Suprapubic skin (tissue), 4 donors: ENCODE measurements at regions not wholly inside any gene's neighbourhood (a gene's known extent, or its start where the extent isn't known, plus 50 kb on each side); places are given as distances from the start of the nearest gene placed in this dataset.

Experiments used
- DNase-seq, 2 donors: peaks; one replicate each; pipeline ENCODE4 v3.0.0-alpha.2; 2019; ENCODE audit warnings: low spot score in 2 of 2
- H3K27ac ChIP-seq: fragments of 200-600 bp; sonication (generic); one replicate; pipeline ENCODE4 v1.5.1; 2019
- H3K27me3 ChIP-seq: fragments of 200-600 bp; sonication (generic); one replicate; pipeline ENCODE4 v1.5.1; 2019
- H3K36me3 ChIP-seq: fragments of 200-600 bp; sonication (generic); one replicate; pipeline ENCODE4 v1.5.1; 2019
- H3K4me1 ChIP-seq: fragments of 200-600 bp; sonication (generic); one replicate; pipeline ENCODE4 v1.5.1; 2019
- H3K4me3 ChIP-seq: fragments of 200-600 bp; sonication (generic); one replicate; pipeline ENCODE4 v1.5.1; 2019; ENCODE audit warnings: mild to moderate bottlenecking
- H3K9me3 ChIP-seq: fragments of 200-600 bp; sonication (generic); one replicate; pipeline ENCODE4 v1.5.1; 2019
- EP300 ChIP-seq: sonication (generic); formaldehyde crosslinking; IDR thresholded peaks from one replicate; pipeline ENCODE4 v1.6.1; 2017; ENCODE audit warnings: antibody characterized with exemption
- POLR2A ChIP-seq, 2 donors: fragments of 450-650 bp; IDR thresholded peaks; one replicate each; pipeline ENCODE4 v1.6.1; 2017; ENCODE audit warnings: antibody characterized with exemption in 2 of 2, mild to moderate bottlenecking in 2 of 2, moderate library complexity in 2 of 2
- POLR2AphosphoS5 ChIP-seq, 3 donors: sonication (generic); formaldehyde crosslinking; IDR thresholded peaks; one replicate each; pipeline ENCODE4 v1.6.1; 2017; ENCODE audit warnings: antibody characterized with exemption in 3 of 3
- WGBS: methylation state at CpG from one replicate; pipeline ENCODE4 v1.1.5; 2018; 5-methylcytosine and 5-hydroxymethylcytosine counted together
- TF ChIP-seq, protein P1 (sequence below), 2 donors: fragments of 200-600 bp in 1 of 2; fragments of 450-650 bp in 1 of 2; sonication (generic) in 1 of 2; IDR thresholded peaks; one replicate each; pipeline ENCODE4 v1.5.1; 2016 to 2019; ENCODE audit warnings: antibody characterized with exemption in 2 of 2, mild to moderate bottlenecking in 1 of 2, moderate library complexity in 1 of 2

DNA sequence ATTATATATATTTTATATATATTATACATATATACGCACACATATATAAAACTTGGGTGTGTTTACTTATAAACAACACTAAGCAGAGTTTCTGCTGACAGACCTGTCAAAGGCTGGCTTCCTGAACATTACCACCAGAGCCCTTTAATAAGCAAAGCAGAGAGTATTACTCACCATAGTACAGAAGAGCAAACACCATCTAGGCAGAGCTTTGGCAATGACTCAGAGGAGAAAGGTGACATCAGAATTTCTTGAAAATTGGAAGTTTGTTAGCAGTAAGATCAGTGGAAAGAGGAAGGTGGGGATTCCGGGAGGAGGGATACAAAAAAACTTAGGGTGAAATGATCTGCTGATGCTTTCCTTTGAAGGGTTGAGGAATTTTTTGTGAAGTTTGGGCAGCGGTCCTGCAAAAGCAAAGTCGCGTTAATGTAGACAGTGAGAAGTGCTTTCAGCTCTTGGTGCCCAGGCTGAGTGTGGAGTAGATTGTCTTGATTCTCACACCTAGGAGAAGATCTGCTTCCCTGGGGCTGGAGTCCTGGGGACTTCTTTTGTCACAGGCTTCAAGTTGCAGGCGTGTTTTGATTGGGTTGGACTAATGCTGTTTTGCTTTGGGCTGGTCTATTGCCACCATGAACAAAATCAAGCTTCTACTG is 109.6 kb upstream of the BACH2 start:
- Histone ChIP-seq H3K27me3 (peaks cover 4% of the 10 kb centered on the region), H3K9me3 (no peaks in the 10 kb centered on the region), H3K4me1 (peaks cover 8% of the 10 kb centered on the region), H3K27ac (no peak overlapping the region), H3K4me3 (no peak overlapping the region), H3K36me3 (no peaks in the 10 kb centered on the region)
- no peak for TF ChIP-seq POLR2A (IDR thresholded peaks at IDR 0.05)
- TF ChIP-seq, protein P1, sequence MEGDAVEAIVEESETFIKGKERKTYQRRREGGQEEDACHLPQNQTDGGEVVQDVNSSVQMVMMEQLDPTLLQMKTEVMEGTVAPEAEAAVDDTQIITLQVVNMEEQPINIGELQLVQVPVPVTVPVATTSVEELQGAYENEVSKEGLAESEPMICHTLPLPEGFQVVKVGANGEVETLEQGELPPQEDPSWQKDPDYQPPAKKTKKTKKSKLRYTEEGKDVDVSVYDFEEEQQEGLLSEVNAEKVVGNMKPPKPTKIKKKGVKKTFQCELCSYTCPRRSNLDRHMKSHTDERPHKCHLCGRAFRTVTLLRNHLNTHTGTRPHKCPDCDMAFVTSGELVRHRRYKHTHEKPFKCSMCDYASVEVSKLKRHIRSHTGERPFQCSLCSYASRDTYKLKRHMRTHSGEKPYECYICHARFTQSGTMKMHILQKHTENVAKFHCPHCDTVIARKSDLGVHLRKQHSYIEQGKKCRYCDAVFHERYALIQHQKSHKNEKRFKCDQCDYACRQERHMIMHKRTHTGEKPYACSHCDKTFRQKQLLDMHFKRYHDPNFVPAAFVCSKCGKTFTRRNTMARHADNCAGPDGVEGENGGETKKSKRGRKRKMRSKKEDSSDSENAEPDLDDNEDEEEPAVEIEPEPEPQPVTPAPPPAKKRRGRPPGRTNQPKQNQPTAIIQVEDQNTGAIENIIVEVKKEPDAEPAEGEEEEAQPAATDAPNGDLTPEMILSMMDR (IDR thresholded peaks at IDR 0.05) = no peak
- no peak for TF ChIP-seq EP300
- TF ChIP-seq POLR2AphosphoS5 (IDR thresholded peaks at IDR 0.05) = no peak
- DNase-seq = no peak
- WGBS = 90% methylated on average over 6 of the region's 6 CpGs

DNA sequence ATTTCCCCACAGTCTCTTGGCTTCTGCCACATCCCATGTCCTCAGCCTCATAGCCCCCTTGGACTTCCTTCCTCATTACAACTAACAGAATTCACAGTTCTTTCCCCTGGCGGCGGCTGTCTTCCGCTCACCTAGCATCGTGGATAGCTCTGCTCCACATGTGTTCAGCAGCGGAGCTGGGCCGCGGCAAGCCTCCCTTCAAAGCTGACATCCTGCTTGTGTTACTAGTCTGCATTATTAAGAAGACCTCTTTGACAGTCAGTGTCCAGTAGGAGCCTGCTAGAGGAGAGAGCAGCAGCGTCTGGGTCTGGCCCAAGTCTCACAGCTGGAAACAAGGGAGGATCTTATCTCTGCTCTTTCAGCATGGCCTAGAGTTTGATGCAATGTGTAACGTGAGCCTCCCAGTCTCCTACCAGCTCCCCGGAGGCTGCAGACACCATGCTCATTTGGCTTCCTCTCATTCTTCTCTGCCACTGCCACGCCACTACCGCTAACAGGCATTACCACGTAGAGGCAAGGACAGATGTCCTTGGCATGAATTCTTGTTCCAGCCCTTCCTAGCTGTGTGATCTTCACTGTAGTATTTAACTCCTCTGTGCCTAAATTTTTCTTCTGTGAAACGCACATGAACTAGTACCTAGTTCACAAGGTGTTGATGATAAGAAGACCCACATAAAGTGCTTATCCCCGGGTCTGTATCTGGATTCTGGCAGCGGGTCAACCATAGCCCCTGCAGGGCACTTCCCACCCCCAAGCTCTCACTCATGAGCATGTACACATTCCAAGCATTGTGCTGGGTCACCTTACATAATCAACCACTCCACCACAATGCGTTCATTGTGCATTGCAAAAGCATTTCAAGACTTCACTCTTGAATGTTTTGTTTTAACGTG is 107.1 kb upstream of the BACH2 start:
- Histone ChIP-seq H3K27ac (no peak overlapping the region), H3K4me1 (peaks cover 5% of the 10 kb centered on the region), H3K36me3 (no peaks in the 10 kb centered on the region), H3K4me3 (no peak overlapping the region), H3K9me3 (no peaks in the 10 kb centered on the region), H3K27me3 (peaks cover 5% of the 10 kb centered on the region)
- DNase-seq = no peak
- TF ChIP-seq, protein P1 (IDR thresholded peaks at IDR 0.05) = no peak
- TF ChIP-seq POLR2A (IDR thresholded peaks at IDR 0.05) (no peak), EP300 (no peak), POLR2AphosphoS5 (IDR thresholded peaks at IDR 0.05) (no peak)
- 55% methylated on average over 18 of the region's 18 CpGs for WGBS

DNA sequence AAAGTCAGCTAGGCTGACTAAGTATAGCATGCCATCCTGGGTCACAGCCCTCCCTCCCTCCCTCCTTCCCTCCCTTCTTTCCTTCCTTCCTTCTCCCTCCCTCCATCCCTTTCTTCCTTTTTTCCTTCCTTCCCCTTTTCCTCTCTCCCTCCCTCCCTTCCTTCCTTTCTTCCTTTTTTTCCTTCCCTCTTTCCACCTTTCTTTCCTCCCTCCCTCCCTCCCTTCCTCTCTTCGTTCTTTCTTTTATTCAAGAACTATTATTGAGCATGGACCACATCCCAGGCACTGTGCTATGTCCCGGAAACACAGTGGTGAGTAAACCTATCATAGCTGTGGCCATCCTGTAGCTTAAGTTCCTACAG is 106.2 kb upstream of the BACH2 start:
- 86% methylated on average over 2 of the region's 2 CpGs for WGBS
- Histone ChIP-seq H3K36me3 (no peaks in the 10 kb centered on the region), H3K27me3 (peaks cover 5% of the 10 kb centered on the region)

DNA sequence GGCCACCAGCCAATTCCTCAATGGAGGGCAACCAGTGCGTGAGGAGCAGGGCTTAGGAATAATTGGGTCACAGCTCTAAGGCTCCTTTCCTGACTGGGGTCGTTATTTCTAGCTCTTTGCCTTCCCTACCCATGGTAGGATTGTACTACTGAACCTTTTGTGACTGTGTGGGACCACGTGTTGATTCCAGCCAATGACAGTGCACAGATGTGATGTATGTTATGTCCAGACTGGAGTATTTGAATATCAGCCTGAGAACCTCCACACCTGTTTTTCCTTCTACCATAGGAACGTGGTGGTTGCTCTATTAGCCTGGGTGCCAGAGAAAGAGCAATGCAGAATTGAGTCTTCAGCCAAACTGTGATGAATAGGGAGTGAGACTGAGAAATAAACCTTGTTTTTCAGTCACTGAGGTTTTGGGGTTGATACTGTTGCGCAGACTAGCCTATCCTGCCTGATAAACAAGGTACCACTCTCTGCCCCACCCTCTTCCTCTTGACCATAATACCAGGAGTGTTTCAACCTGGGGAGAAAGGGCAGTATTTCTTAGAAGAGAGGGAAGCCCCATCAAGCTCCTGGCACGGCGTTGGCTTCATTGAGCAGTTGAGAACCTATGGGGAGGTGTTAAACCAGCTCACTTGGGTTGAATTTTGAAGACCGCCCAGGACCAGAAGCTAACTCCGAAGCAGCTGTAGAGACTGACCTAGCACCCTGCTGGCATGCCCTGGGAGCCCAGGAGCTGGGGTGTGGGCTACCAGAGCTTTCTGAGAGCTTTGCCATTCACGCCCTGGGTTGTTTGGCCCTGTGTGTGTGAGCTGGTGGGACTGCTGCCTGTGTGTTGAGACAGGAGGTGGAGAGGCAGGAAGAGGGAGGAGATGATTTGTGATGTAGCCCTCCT is 105.5 kb upstream of the BACH2 start:
- H3K9me3 ChIP-seq = no peaks in the 10 kb centered on the region
- 77% methylated on average over 10 of the region's 10 CpGs for WGBS
- no peak for DNase-seq
- H3K36me3 ChIP-seq = no peaks in the 10 kb centered on the region
- H3K27ac ChIP-seq = no peak overlapping the region
- H3K4me1 ChIP-seq = peaks cover 5% of the 10 kb centered on the region
- H3K27me3 ChIP-seq = peaks cover 5% of the 10 kb centered on the region
- TF ChIP-seq EP300 (no peak), POLR2A (IDR thresholded peaks at IDR 0.05) (no peak)
- TF ChIP-seq, protein P1 (IDR thresholded peaks at IDR 0.05) = no peak
- H3K4me3 ChIP-seq = no peak overlapping the region

More for the DNA sequence above, 106.2 kb upstream of the BACH2 start:
- no peak overlapping the region for H3K4me3 ChIP-seq
- DNase-seq = no peak
- TF ChIP-seq POLR2A (IDR thresholded peaks at IDR 0.05) = no peak
- peaks cover 5% of the 10 kb centered on the region for H3K4me1 ChIP-seq
- H3K9me3 ChIP-seq = no peaks in the 10 kb centered on the region
- no peak overlapping the region for H3K27ac ChIP-seq

DNA sequence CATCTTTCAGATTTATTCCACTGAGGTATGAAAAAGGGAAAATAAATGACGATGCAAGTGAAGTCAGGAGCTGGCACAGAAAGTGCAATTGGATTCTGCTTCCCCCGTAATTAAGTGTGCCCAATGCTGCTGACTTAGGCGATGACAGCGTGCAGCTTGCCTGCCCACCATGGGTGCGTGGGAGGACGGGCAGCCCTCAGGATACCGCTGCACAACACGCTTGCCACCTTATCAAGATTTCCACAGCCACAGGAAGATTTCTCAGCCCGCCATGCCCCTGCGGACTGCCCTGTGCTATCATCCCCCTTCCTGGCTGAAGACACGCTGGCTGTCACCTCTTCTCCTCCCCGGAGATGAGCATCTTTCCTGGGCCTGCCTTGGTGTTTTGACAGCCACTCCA is 103.3 kb upstream of the BACH2 start:
- WGBS = 76% methylated on average over 12 of the region's 12 CpGs
- peaks cover 7% of the 10 kb centered on the region for H3K27me3 ChIP-seq
- no peak overlapping the region for H3K4me3 ChIP-seq
- H3K36me3 ChIP-seq = no peaks in the 10 kb centered on the region
- H3K27ac ChIP-seq = no peak overlapping the region
- H3K9me3 ChIP-seq = no peaks in the 10 kb centered on the region
- H3K4me1 ChIP-seq = peaks cover 5% of the 10 kb centered on the region
- TF ChIP-seq, protein P1 (IDR thresholded peaks at IDR 0.05) = no peak
- TF ChIP-seq POLR2AphosphoS5 (IDR thresholded peaks at IDR 0.05) (no peak), EP300 (no peak), POLR2A (IDR thresholded peaks at IDR 0.05) (no peak)
- no peak for DNase-seq
